DMS53 treated with DMSO at 0.1 percent for 48 hours (cell line): ENCODE measurements at regions not wholly inside any gene's neighbourhood (a gene's known extent, or its start where the extent isn't known, plus 50 kb on each side); places are given as distances from the start of the nearest gene placed in this dataset.
"Not testable (repeated sequence)": the region's sequence is repeated elsewhere in the genome, so short reads cannot be mapped to it uniquely, and the experiment has no call there.

Source experiments
- DNase-seq: peaks from one replicate; lab custom pipeline; 2025; ENCODE audit not compliant: unreplicated experiment; lab: John Stamatoyannopoulos, UW

DNA sequence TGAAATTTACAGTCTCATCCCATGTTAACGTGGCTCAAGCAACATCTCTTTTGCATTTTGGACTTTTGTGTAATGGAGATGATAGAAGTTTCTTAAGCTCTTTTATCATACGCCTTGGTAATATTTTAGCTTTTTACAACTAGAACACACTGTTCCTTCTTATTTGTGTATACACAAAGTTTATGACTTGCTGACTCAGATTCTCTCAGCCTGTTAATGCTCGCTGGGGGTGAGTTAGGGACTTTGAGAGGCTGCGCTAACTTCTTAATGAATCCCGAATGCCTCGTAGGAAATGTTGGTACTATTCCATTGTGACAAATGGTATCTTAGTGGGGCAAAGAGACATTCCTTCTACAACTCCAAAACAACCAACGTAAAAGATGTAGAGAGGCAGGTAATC lies 509.7 kb downstream of the DOK5 start:
- no peak for DNase-seq

- DNase-seq: no peak
These were observed 508.7 kb downstream of the DOK5 start for GRCh38 chr20:54984104-54984448.

GRCh38 chr20:54983394-54984103 lies 508.2 kb downstream of the DOK5 start:
- DNase-seq: not testable (repeated sequence)

GRCh38 chr20:54981175-54981574 lies 505.8 kb downstream of the DOK5 start:
- DNase-seq: no peak

DNA sequence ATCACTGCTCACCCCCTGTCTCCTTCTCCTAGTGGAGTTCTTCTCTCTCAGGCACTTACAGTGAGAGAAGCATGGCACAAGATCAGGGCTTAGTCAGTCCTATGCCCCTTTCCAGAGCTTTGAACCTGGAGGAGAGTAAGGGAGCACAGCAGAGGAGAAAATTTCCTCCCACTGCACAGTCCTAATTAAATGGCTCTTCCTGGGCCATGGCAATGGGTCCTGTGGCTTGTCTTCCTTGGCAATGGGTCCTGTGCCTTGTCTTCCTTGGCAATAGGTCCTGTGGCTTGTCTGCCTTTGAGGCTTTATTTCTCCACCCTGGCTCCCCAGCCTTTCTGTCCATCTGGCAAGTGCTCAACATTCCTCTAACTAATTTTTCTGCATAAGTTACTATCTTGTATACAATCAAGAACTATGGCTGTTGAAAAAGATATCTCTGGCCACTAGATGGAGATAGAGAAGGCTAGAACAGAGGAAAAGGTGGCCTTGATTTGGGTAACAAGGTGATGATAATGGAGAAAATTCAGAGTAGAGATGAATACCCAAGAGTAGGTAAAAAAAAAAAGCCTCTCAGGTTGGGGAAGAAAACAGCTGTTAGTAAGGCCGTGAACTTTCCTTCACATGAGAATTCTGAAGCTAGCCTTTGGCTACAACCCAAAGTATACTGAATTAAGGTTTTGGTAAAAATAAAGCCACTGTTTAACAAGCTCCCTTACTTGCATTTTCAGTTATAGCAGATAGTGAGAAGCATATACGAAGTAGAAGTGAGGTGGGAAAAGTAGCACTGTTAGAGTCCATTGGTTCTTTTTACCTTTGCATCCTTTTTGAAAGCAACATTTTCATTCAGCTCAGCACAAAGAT lies 504.9 kb downstream of the DOK5 start:
- peak; percentile 5 for DNase-seq

DNA sequence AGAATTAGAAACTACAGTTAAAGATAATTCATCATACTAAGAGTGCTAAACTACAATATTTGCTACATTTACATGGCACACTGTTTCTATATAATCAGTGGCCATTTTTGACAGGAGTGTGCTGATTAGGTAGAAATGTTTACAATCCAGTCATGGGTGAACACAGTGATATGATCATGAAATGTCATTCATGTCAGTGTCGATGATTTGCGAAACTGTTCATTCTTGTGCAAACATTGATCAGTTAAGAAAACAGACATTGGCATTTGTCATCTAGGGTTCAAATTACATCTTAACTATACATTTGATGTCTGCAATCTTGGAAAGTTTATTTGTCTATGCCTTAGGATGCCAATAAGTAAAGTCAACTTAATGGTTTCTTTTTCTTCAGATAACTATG lies 474.9 kb downstream of the DOK5 start:
- DNase-seq: no peak

DNA sequence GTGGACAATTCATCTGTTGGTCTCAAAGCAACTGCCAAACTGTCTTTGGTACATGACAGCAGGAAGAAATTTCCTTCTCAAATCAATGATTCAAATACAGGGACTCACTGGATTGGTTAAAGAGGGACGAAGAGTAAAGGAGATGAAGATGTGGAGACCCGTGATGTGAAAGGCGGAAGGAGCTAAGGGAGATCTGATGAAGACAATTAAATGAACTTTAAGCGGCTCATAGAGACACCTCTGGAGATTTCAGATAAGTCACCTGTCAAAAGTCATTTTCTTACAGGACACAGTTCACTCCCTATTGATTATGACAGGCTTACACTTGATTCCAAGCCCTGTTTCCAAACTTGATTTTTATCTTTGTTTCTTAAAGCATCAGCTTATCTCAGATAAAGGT lies 466.3 kb downstream of the DOK5 start:
- DNase-seq: no peak

DNA sequence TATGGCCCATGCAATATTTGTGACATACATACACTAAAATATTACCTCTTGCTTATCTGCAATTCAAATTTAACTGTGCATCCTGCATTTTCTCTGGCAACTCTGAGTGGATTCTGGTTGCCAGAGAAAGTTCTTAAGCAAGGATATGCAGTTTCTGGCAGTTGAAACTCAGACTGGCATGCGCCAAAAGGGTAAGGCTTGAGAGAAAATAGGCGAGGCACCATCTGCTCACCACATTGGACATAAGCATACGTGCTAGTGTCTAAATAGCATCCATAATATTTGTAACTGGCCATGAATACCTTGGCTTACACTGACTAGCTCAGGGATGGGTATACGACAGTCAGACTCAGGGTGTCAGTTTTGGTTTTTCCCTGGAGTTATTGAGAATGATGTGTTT lies 465.1 kb downstream of the DOK5 start:
- DNase-seq: no peak

GRCh38 chr20:54938707-54939106 lies 463.3 kb downstream of the DOK5 start:
- no peak for DNase-seq

- DNase-seq: no peak
These were observed 458.0 kb downstream of the DOK5 start for GRCh38 chr20:54933212-54933904.

DNA sequence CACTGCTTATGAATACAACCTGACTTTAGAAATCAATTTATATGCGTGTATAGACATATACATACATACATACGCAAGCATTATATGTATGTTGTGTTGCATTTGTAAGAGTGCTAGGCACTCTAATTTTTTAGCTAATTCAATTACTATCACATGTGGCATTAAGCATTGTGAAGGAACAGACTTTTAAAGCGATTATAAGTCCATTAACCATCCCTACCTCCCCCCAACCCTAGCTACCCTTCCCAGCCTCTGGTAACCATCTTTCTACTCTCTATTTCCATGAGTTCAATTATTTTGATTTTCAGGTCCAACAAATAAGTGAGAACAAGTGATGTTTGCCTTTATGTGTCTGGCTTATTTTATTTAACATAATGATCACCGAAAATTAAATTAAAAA lies 453.8 kb downstream of the DOK5 start:
- DNase-seq: no peak

GRCh38 chr20:54928564-54928963 lies 453.2 kb downstream of the DOK5 start:
- DNase-seq: no peak

DNA sequence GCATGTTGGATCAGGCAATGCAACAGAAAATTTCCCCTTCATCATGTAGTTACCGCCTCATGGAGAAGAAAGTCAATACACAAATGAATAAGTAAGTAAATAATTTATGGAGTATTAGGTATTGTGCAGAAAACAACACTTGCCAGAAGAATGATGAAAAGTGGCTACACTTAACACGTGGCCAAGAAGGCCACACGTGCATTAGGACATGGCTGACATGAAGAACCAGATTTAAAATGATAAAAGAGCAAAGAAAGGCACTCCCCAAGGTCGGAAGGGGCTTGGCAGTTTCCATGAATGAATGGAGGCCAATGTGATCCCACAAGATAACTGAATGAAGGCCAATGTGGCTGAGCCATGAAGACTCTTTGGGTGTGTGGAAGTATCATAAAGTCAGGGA lies 447.2 kb downstream of the DOK5 start:
- DNase-seq: no peak

DNA sequence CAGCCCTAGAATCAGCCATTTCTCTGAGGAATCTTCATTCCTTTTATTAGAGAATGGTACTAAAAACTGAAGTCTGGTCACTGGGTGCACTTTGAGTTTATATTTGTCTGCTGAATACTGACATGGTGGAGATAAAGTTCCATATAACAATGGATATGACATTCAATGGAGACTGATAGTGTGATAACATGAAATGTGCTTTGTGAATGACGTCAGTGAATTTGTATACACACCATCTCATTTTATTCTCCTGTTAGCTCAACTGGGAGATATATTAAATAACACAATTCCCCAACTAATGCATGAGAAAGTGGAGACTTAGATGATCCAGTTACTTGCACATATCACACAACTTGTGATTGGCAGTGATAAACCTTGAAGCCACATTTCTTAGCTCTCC lies 446.7 kb downstream of the DOK5 start:
- DNase-seq: no peak

- DNase-seq: no peak
These were observed 445.1 kb downstream of the DOK5 start for GRCh38 chr20:54920491-54920890.

DNA sequence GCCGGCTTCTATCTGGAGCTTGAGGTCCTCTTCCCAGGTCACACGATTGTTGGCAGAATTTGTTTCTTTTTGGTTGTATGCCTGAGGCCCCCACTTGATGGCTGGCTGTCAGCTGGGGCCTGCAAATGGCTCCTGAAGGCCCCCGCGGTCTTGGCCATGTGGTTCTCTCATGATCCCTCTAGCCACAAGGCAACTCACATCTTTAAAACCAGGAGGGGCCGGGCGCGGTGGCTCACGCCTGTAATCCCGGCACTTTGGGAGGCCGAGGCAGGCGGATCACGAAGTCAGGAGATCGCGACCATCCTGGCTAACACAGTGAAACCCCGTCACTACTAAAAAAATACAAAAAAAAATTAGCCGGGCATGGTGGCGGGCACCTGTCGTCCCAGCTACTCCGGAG lies 443.6 kb downstream of the DOK5 start:
- DNase-seq: not testable (repeated sequence)

GRCh38 chr20:54914995-54915394 lies 439.6 kb downstream of the DOK5 start:
- no peak for DNase-seq

- no peak for DNase-seq
These were observed 434.3 kb downstream of the DOK5 start for GRCh38 chr20:54909702-54910101.

GRCh38 chr20:54906134-54906533 lies 430.7 kb downstream of the DOK5 start:
- not testable (repeated sequence) for DNase-seq

DNA sequence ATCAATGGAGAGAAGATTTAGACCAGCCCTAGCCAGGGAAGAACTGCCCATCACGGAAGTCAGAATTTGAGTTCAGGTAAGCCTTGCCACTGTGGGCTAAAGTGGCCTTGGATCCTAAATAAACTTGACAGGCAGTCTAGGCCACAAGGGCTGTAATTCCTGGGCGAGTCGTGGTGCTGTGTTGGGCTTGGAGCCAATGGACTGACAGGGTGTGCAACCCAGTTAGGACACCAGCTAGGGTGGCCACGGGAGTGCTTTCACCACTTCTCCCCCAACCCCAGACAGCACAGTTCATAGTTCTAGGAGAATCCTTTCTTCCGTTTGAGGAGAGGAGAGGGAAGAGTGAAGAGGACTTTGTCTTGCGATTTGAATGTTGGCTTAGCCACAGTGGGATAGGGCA lies 422.4 kb downstream of the DOK5 start:
- DNase-seq: no peak

GRCh38 chr20:54891907-54892306 lies 416.5 kb downstream of the DOK5 start:
- DNase-seq: no peak

DNA sequence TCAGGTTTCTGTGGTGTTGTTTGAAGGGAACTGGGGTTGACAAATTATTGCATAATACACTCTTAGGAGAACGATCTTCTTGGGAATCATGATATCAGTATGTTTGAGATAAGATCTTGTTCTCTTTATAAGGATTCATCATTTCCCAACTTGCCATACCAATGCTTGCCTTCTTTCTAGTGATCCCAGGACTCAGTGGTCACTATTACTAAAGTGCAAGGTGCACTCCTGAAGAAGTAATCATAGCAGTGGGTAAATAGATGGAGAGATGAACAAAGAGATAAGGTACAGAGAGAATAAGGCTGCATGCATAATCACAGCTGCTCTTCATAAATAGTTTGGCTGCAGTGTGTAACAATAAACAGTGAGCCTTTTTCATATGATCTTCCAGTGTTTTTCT lies 404.0 kb downstream of the DOK5 start:
- no peak for DNase-seq
